ENCODE measurements at regions not wholly inside any gene's neighbourhood (a gene's known extent, or its start where the extent isn't known, plus 50 kb on each side); places are given as distances from the start of the nearest gene placed in this dataset.

GRCh38 chr5:158570502-158570901, 529.2 kb downstream of the EBF1 start:
- POLR2A ChIA-PET, result no interaction called here
- CTCF ChIA-PET, result no interaction called here

DNA sequence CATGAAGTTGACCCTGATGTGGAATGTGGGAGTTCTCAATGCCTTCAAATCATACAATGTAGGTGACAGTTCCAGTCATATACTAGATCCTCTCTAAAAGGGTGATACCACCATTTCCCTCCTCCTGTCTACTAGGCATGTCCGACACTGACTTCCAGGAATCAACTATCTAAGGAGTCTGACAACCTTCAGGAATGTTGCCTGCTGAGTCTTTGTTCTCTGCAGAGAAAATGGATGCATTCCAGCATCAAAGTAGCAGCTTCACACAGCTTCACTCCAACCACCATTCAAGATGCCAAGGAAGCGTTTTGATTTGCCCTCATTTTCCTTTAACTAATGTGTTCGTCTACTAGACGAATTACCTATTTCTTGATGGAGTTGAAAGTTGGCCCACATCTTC, 530.2 kb downstream of the EBF1 start:
- ChIA-PET CTCF (no interaction called here), POLR2A (no interaction called here)
- no peak for DNase-seq (ENCODE audit: low read depth)
- no peaks in the 10 kb centered on the region for H3K36me3 ChIP-seq (ENCODE audit: control insufficient read depth, insufficient read depth, low read length)
- TF ChIP-seq, protein P1, sequence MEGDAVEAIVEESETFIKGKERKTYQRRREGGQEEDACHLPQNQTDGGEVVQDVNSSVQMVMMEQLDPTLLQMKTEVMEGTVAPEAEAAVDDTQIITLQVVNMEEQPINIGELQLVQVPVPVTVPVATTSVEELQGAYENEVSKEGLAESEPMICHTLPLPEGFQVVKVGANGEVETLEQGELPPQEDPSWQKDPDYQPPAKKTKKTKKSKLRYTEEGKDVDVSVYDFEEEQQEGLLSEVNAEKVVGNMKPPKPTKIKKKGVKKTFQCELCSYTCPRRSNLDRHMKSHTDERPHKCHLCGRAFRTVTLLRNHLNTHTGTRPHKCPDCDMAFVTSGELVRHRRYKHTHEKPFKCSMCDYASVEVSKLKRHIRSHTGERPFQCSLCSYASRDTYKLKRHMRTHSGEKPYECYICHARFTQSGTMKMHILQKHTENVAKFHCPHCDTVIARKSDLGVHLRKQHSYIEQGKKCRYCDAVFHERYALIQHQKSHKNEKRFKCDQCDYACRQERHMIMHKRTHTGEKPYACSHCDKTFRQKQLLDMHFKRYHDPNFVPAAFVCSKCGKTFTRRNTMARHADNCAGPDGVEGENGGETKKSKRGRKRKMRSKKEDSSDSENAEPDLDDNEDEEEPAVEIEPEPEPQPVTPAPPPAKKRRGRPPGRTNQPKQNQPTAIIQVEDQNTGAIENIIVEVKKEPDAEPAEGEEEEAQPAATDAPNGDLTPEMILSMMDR (IDR thresholded peaks at IDR 0.05; ENCODE audit: insufficient read depth, low read depth, low read length), result no peak
- H3K4me3 ChIP-seq (ENCODE audit: low read depth, low read length), result no peak overlapping the region
- H3K27me3 ChIP-seq (ENCODE audit: control insufficient read depth, insufficient read depth, low read length), result no peaks in the 10 kb centered on the region

More at GRCh38 chr5:158570502-158570901, 529.2 kb downstream of the EBF1 start:
- Histone ChIP-seq H3K4me3 (ENCODE audit: low read depth, low read length) (no peak overlapping the region), H3K27me3 (ENCODE audit: control insufficient read depth, insufficient read depth, low read length) (no peaks in the 10 kb centered on the region), H3K36me3 (ENCODE audit: control insufficient read depth, insufficient read depth, low read length) (no peaks in the 10 kb centered on the region)
- no peak for DNase-seq (ENCODE audit: low read depth)
- TF ChIP-seq, protein P1 (IDR thresholded peaks at IDR 0.05; ENCODE audit: insufficient read depth, low read depth, low read length), result no peak

GRCh38 chr5:158565017-158565789, 534.5 kb downstream of the EBF1 start:
- POLR2A ChIA-PET, result no interaction called here
- Histone ChIP-seq H3K4me3 (ENCODE audit: low read depth, low read length) (no peak overlapping the region), H3K27me3 (ENCODE audit: control insufficient read depth, insufficient read depth, low read length) (no peaks in the 10 kb centered on the region), H3K36me3 (ENCODE audit: control insufficient read depth, insufficient read depth, low read length) (no peaks in the 10 kb centered on the region)
- DNase-seq (ENCODE audit: low read depth), result no peak
- TF ChIP-seq, protein P1 (IDR thresholded peaks at IDR 0.05; ENCODE audit: insufficient read depth, low read depth, low read length), result no peak
- CTCF ChIA-PET, result interaction anchor here (1.2 kb wide), 1 partner anchor 10 kb away, joined by 5 read pairs; no protein-coding TSS in a partner anchor

GRCh38 chr5:158563760-158564390, 535.8 kb downstream of the EBF1 start:
- DNase-seq (ENCODE audit: low read depth), result no peak
- no peaks in the 10 kb centered on the region for H3K36me3 ChIP-seq (ENCODE audit: control insufficient read depth, insufficient read depth, low read length)
- TF ChIP-seq, protein P1 (IDR thresholded peaks at IDR 0.05; ENCODE audit: insufficient read depth, low read depth, low read length), result no peak
- no peaks in the 10 kb centered on the region for H3K27me3 ChIP-seq (ENCODE audit: control insufficient read depth, insufficient read depth, low read length)
- ChIA-PET POLR2A (no interaction called here), CTCF (interaction anchor here (1.2 kb wide), 1 partner anchor 9 kb away, joined by 5 read pairs; no protein-coding TSS in a partner anchor)
- H3K4me3 ChIP-seq (ENCODE audit: low read depth, low read length), result no peak overlapping the region

DNA sequence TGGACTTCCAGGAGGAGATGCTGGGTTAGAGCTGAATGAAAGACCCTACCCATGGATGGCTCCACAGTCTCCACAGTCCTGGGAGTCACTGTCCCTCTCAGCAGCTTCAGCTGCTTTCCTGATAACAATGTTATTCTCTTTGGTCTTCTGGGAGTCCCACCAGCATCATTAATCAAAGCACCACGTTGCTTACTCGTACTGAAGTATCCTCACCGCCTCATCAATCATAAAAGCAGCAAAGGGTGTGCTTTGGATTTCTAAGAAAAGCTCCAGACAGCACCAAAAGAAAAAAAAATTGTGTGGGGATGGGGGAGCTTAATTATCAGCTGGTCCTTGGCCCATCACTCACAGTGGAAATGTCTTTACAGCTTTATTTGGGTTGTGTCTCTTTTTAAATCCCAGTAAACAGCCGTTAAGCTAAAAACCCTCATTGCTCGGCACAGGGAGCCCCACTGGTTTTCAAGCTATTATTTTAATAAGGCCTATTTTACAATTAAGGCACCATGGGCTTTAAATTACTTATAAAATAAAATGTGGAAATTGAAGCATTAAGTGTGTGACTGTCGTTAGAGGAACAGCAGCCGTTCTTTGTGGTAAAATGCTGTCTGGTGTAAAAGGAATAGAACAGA, 538.0 kb downstream of the EBF1 start:
- no peaks in the 10 kb centered on the region for H3K27me3 ChIP-seq (ENCODE audit: control insufficient read depth, insufficient read depth, low read length)
- H3K36me3 ChIP-seq (ENCODE audit: control insufficient read depth, insufficient read depth, low read length), result no peaks in the 10 kb centered on the region
- H3K4me3 ChIP-seq (ENCODE audit: low read depth, low read length), result no peak overlapping the region
- no peak for DNase-seq (ENCODE audit: low read depth)
- TF ChIP-seq, protein P1 (IDR thresholded peaks at IDR 0.05; ENCODE audit: insufficient read depth, low read depth, low read length), result no peak
- ChIA-PET POLR2A (no interaction called here), CTCF (interaction anchor here (0.9 kb wide), 2 partner anchors 16 to 49 kb away, joined by 3 read pairs; no protein-coding TSS in a partner anchor)
